ENCODE measurements at regions not wholly inside any gene's neighbourhood (a gene's known extent, or its start where the extent isn't known, plus 50 kb on each side); places are given as distances from the start of the nearest gene placed in this dataset.

GRCh38 chr13:89832827-89833226 lies 1514.7 kb upstream of the MIR17HG start:
- H3K27me3 ChIP-seq, result no peaks in the 10 kb centered on the region
- no peaks in the 10 kb centered on the region for H3K4me1 ChIP-seq
- ATAC-seq (no peak), DNase-seq (no peak)
- TF ChIP-seq CTCF (IDR thresholded peaks at IDR 0.05), result no peak
- peaks cover 0 to 3% (median 0%) of the 10 kb centered on the region in 11 donors for H3K9me3 ChIP-seq
- intact Hi-C loops (cut with DNase I), result no loop called here
- no peaks in the 10 kb centered on the region for H3K36me3 ChIP-seq
- 47 to 58% methylated on average over 2 of the region's 2 CpGs for WGBS, 2 donors
- no peak overlapping the region for H3K4me3 ChIP-seq
- H3K27ac ChIP-seq, result no peak overlapping the region

GRCh38 chr13:89843621-89844020 lies 1503.9 kb upstream of the MIR17HG start:
- no peak for DNase-seq
- Histone ChIP-seq H3K4me3 (no peak overlapping the region), H3K36me3 (no peaks in the 10 kb centered on the region), H3K4me1 (no peaks in the 10 kb centered on the region), H3K27me3 (no peaks in the 10 kb centered on the region), H3K9me3 (peaks cover 0 to 7% (median 0%) of the 10 kb centered on the region in 11 donors), H3K27ac (no peak overlapping the region)
- intact Hi-C loops (cut with DNase I), result no loop called here
- TF ChIP-seq CTCF (IDR thresholded peaks at IDR 0.05), result no peak
- no peak for ATAC-seq
- WGBS, 2 donors, result 87 to 91% methylated on average over 1 of the region's 1 CpG

DNA sequence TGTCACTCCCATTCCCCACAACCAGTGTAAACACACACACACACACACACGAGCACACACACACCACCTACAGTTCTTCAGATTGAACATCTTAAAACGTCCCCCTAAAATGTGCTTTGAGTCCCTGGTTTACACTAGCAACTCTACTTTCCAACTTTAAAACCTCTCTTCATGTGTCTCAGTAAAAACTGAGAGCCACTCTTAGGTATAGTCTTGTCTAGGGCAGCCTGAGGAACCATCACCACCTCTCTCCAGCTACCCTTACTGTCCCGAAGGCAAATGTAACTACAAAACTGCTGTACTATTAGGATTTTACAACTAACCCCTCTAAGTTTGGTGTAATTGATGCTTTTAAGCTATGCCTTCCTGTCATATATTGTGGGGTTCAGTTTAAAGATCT lies 1501.6 kb upstream of the MIR17HG start:
- WGBS, 2 donors, result 40 to 74% methylated on average over 3 of the region's 3 CpGs
- Histone ChIP-seq H3K4me1 (no peaks in the 10 kb centered on the region), H3K27ac (no peak overlapping the region), H3K9me3 (peaks cover 0 to 7% (median 0%) of the 10 kb centered on the region in 11 donors), H3K36me3 (no peaks in the 10 kb centered on the region), H3K27me3 (no peaks in the 10 kb centered on the region), H3K4me3 (no peak overlapping the region)
- no peak for ATAC-seq
- TF ChIP-seq CTCF (IDR thresholded peaks at IDR 0.05), result no peak
- DNase-seq, result no peak
- intact Hi-C loops (cut with DNase I), result no loop called here

DNA sequence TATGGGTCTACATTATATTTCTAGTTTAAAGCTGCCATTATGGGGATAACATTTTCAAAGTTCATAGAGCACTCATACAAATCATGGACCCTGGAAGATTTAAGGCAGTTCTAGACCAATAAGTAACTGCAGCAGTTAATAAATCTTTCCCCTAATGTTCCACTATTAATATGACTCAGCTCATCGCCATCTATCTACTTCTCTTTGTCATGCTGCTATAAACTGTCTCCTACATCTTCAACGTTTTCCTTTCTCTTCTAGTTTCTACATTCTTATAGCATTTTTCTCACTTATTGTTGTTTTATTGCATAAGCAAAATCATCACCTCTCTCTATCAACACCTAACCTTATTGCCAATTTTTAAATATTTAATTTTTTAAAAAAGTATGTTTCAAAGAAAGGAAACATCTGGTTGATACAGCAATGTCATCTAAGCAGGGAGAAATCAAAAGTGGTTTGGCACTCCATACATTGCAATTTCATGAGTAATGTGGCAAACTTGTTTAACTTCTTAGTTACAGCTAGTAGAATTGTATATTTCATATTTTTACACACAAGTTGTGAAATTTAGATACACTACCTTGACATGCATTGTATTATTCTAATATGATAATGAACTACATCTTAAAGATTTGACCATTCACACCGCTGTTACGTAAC lies 1500.4 kb upstream of the MIR17HG start:
- no peaks in the 10 kb centered on the region for H3K4me1 ChIP-seq
- peaks cover 0 to 11% (median 0%) of the 10 kb centered on the region in 11 donors for H3K9me3 ChIP-seq
- H3K27me3 ChIP-seq, result no peaks in the 10 kb centered on the region
- no peak overlapping the region for H3K4me3 ChIP-seq
- ATAC-seq (no peak), DNase-seq (no peak)
- H3K36me3 ChIP-seq, result no peaks in the 10 kb centered on the region
- intact Hi-C loops (cut with DNase I), result no loop called here
- TF ChIP-seq CTCF (IDR thresholded peaks at IDR 0.05), result no peak
- no peak overlapping the region for H3K27ac ChIP-seq
- 75 to 76% methylated on average over 4 of the region's 4 CpGs for WGBS, 2 donors

Measured in heart right ventricle (tissue), 16 donors.